Activated CD8-positive, alpha-beta T cell treated with anti-CD3 and anti-CD28 coated beads for 36 hours (primary cell): ENCODE measurements at regions not wholly inside any gene's neighbourhood (a gene's known extent, or its start where the extent isn't known, plus 50 kb on each side); places are given as distances from the start of the nearest gene placed in this dataset.

ENCODE experiments used
- ATAC-seq: fragments of 200-7000 bp; cut with Tn5 transposase; one replicate; pipeline ENCODE4 v1.10.0; 2021; ENCODE audit warnings: mild to moderate bottlenecking, moderate library complexity
- CTCF ChIA-PET: fragments of 350-600 bp; sonication (Branson Sonifier 250); formaldehyde crosslinking; loops from one replicate; lab custom pipeline; 2021; ENCODE audit warnings: antibody characterized with exemption; lab: Charles Lee
- POLR2A ChIA-PET: fragments of 350-600 bp; sonication (Branson Sonifier 250); formaldehyde crosslinking; loops from one replicate; lab custom pipeline; 2021; ENCODE audit warnings: antibody characterized with exemption; lab: Charles Lee
- DNase-seq: peaks from one replicate; pipeline ENCODE4 v3.0.0-alpha.2; 2020
- H3K27ac Mint-ChIP-seq: one replicate; pipeline ENCODE4 v1.8.0; 2021; ENCODE audit warnings: mild to moderate bottlenecking, mixed read lengths
- H3K27me3 Mint-ChIP-seq: one replicate; pipeline ENCODE4 v1.8.0; 2021; ENCODE audit warnings: mixed read lengths
- H3K36me3 Mint-ChIP-seq: one replicate; pipeline ENCODE4 v1.8.0; 2021; ENCODE audit warnings: low read depth, mixed read lengths
- H3K4me1 Mint-ChIP-seq: one replicate; pipeline ENCODE4 v1.8.0; 2021; ENCODE audit warnings: low read depth, mixed read lengths
- H3K4me3 Mint-ChIP-seq: one replicate; pipeline ENCODE4 v1.8.0; 2021; ENCODE audit warnings: mild to moderate bottlenecking, moderate library complexity, mixed read lengths
- H3K9me3 Mint-ChIP-seq: one replicate; pipeline ENCODE4 v1.8.0; 2021; ENCODE audit warnings: mixed read lengths
- intact Hi-C: fragments of 100-400 bp; cut with micrococcal nuclease; formaldehyde crosslinking; loops from one replicate; pipeline ENCODE4 v1.10.0; 2022
- TF ChIP-seq, protein P1 (sequence below): fragments of 200-600 bp; IDR thresholded peaks from one replicate; pipeline ENCODE4 v1.8.0; 2022; ENCODE audit warnings: antibody characterized with exemption, mild to moderate bottlenecking

DNA sequence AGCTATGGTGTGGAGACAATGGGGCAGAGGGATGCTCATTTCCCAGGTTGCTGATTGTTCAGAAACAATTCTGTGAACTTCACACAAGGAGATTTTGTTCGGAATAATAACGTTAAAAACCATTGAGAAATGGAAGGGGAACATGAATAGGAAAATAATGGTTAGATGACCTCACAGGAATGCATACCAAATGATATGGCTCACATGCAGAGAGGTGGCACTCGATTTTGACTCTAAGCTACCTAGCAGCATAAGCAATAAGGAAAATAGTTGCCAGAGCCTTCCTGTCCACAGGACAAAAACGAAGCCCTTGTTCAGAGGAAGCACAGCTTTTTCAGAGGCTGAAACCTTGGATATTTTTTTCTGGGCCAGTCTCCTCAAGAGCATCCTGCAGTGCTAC, 293.1 kb downstream of the ZEB1 start:
- H3K36me3 Mint-ChIP-seq, result no peaks in the 10 kb centered on the region
- POLR2A ChIA-PET, result no interaction called here
- ATAC-seq (no peak), DNase-seq (no peak)
- H3K4me1 Mint-ChIP-seq, result no peaks in the 10 kb centered on the region
- CTCF ChIA-PET, result no interaction called here
- TF ChIP-seq, protein P1, sequence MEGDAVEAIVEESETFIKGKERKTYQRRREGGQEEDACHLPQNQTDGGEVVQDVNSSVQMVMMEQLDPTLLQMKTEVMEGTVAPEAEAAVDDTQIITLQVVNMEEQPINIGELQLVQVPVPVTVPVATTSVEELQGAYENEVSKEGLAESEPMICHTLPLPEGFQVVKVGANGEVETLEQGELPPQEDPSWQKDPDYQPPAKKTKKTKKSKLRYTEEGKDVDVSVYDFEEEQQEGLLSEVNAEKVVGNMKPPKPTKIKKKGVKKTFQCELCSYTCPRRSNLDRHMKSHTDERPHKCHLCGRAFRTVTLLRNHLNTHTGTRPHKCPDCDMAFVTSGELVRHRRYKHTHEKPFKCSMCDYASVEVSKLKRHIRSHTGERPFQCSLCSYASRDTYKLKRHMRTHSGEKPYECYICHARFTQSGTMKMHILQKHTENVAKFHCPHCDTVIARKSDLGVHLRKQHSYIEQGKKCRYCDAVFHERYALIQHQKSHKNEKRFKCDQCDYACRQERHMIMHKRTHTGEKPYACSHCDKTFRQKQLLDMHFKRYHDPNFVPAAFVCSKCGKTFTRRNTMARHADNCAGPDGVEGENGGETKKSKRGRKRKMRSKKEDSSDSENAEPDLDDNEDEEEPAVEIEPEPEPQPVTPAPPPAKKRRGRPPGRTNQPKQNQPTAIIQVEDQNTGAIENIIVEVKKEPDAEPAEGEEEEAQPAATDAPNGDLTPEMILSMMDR, result no peak
- peaks cover 8% of the 10 kb centered on the region for H3K27me3 Mint-ChIP-seq
- H3K4me3 Mint-ChIP-seq, result no peak overlapping the region
- intact Hi-C loops, result no loop called here
- no peak overlapping the region for H3K27ac Mint-ChIP-seq
- no peaks in the 10 kb centered on the region for H3K9me3 Mint-ChIP-seq

DNA sequence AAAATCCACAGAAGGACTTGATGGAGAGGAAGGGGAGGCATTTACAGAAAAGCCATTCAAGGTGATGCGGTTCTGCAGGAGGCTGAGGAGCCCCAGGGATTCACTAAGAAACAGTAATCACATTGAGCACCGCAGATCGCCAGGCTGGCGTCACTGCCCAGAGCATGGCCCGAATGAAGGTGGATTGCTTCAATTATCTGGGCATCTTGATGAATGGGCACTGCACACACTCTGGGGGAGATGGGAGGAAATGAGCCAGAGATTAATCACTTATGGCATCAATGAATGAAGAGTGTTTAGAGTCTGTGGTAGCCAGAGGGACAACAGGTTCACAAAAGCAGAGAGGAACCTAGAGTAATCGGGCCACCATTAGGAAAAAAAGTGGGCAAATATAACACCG, 292.1 kb downstream of the ZEB1 start:
- CTCF ChIA-PET, result no interaction called here
- POLR2A ChIA-PET, result no interaction called here
- H3K27me3 Mint-ChIP-seq, result peaks cover 8% of the 10 kb centered on the region
- TF ChIP-seq, protein P1, result no peak
- intact Hi-C loops, result no loop called here
- no peaks in the 10 kb centered on the region for H3K4me1 Mint-ChIP-seq
- no peaks in the 10 kb centered on the region for H3K36me3 Mint-ChIP-seq
- no peaks in the 10 kb centered on the region for H3K9me3 Mint-ChIP-seq
- H3K27ac Mint-ChIP-seq, result no peak overlapping the region
- no peak for DNase-seq
- no peak overlapping the region for H3K4me3 Mint-ChIP-seq
- no peak for ATAC-seq

DNA sequence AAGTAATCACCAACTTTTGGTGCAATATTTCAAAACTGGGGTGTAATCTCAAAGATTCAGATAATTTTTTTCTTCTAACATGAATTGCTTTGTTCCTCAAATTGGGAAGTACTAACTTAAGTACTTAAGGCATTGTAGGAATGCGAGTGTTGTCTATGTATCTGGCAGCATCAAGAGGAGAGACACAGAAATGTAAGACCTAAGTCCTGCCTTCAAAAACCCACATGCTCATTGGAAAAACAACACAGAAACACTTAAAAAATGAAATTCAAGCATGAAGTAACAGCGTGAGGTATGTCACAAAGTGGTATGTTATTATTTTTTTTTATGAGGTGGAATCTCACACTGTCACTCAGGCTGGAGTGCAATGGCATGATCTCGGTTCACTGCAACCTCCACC, 288.5 kb downstream of the ZEB1 start:
- intact Hi-C loops, result no loop called here
- DNase-seq, result no peak
- H3K36me3 Mint-ChIP-seq, result no peaks in the 10 kb centered on the region
- peaks cover 4% of the 10 kb centered on the region for H3K4me1 Mint-ChIP-seq
- no peak for ATAC-seq
- no peak overlapping the region for H3K27ac Mint-ChIP-seq
- H3K4me3 Mint-ChIP-seq, result no peak overlapping the region
- CTCF ChIA-PET, result no interaction called here
- no peaks in the 10 kb centered on the region for H3K9me3 Mint-ChIP-seq
- TF ChIP-seq, protein P1, result no peak
- POLR2A ChIA-PET, result no interaction called here
- H3K27me3 Mint-ChIP-seq, result peaks cover 2% of the 10 kb centered on the region

DNA sequence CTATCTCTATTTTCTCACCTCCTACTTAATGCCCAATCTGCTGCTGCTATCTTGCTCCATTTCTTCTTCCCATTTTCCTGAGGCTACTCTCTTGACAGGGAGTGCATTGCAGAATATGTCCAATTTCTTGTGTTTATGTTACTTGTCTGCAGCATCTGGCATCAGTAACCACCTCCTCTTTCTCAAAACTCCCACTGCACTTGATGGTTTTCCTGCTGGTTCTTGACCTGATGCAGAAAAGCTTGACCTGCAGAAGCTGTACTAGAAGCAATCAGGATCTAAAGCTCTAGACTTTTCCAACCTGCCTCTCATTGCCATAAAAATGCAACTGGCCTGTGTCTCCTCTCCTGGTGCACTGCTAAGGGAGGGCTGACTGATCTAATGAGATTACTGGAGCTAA, 287.8 kb downstream of the ZEB1 start:
- intact Hi-C loops, result no loop called here

DNA sequence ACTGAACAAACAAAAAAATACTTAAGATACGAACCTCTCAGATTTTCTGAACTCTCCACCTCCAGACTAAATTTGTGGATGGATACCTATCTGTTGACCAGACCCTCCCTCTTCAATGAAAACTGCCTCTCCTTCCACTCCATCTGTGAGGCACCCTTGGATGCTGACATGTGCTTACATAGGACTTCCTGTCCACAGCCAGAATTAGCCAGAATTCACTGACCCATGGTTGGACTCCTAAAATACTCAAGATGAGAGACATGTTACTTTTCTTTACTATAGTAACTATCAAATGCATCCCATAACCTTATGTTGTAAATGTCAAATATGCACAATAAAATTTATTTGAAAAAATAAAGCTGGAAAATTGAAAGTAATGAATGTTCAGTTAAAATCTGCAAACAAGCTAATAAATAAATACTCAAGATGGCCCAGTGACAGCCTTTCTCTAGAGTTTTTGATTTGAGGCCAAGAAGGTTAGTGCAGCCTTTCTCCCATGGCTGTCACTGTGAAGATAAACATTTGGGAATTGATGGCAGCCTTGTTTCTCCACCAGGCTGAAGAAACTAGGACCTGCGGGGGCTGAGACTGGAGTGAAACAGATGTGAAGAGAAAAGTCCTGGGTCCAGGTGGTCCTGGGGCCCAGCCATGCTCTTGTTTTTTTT, 287.0 kb downstream of the ZEB1 start:
- H3K36me3 Mint-ChIP-seq, result no peaks in the 10 kb centered on the region
- H3K9me3 Mint-ChIP-seq, result no peaks in the 10 kb centered on the region
- CTCF ChIA-PET, result no interaction called here
- peaks cover 2% of the 10 kb centered on the region for H3K27me3 Mint-ChIP-seq
- DNase-seq, result no peak
- no peak for ATAC-seq
- H3K4me3 Mint-ChIP-seq, result no peak overlapping the region
- intact Hi-C loops, result no loop called here
- TF ChIP-seq, protein P1, result no peak
- POLR2A ChIA-PET, result no interaction called here
- H3K27ac Mint-ChIP-seq, result no peak overlapping the region
- H3K4me1 Mint-ChIP-seq, result peaks cover 9% of the 10 kb centered on the region

More for the DNA sequence above, 287.8 kb downstream of the ZEB1 start:
- CTCF ChIA-PET, result no interaction called here
- H3K9me3 Mint-ChIP-seq, result no peaks in the 10 kb centered on the region
- DNase-seq, result no peak
- TF ChIP-seq, protein P1, result no peak
- H3K4me3 Mint-ChIP-seq, result no peak overlapping the region
- POLR2A ChIA-PET, result no interaction called here
- H3K4me1 Mint-ChIP-seq, result peaks cover 4% of the 10 kb centered on the region
- H3K36me3 Mint-ChIP-seq, result no peaks in the 10 kb centered on the region
- H3K27ac Mint-ChIP-seq, result no peak overlapping the region
- no peak for ATAC-seq
- H3K27me3 Mint-ChIP-seq, result peaks cover 2% of the 10 kb centered on the region
